Stomach (tissue), 4 donors: ENCODE measurements at regions not wholly inside any gene's neighbourhood (a gene's known extent, or its start where the extent isn't known, plus 50 kb on each side); places are given as distances from the start of the nearest gene placed in this dataset.

ENCODE experiments used
- CTCF ChIP-seq, 7 experiments: fragments of 450-650 bp in 4 of 7; fragments of 200-600 bp in 3 of 7; sonication (generic) in 3 of 7; IDR thresholded peaks; one replicate each; pipeline ENCODE4 v1.5.1; 2016 to 2019; ENCODE audit warnings: antibody characterized with exemption in 7 of 7, control low read depth in 2 of 7, mild to moderate bottlenecking in 1 of 7
- EP300 ChIP-seq: sonication (generic); formaldehyde crosslinking; IDR thresholded peaks from one replicate; pipeline ENCODE4 v1.6.1; 2017; ENCODE audit warnings: antibody characterized with exemption
- POLR2A ChIP-seq, 4 donors: fragments of 450-650 bp; IDR thresholded peaks; one replicate each; pipeline ENCODE4 v1.6.1; 2016; ENCODE audit warnings: antibody characterized with exemption in 4 of 4, control low read depth in 2 of 4, mild to moderate bottlenecking in 1 of 4, moderate library complexity in 1 of 4
- POLR2AphosphoS5 ChIP-seq, 3 donors: sonication (generic); formaldehyde crosslinking; IDR thresholded peaks; one replicate each; pipeline ENCODE4 v1.6.1; 2016; ENCODE audit warnings: antibody characterized with exemption in 3 of 3

DNA sequence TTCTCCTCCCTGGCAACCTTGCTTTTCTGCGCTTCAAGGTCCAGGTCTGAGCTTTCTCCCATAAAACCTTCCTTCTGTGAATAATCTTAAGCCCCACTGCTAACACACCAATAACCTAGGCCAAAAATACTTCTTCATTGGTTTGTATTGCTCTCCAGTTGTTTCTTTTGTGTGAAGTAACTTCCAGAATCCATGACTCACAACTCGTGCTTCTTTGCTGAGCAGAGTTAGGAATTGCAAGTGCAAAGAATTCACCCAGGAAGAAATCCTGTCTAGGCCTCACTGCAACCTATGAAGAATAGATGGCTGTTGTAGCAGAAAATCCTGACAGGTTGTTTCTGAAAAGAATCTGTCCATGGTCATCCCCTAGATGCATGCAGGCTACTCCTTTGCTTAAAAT lies 295.7 kb downstream of the MED10 start:
- TF ChIP-seq POLR2A (IDR thresholded peaks at IDR 0.05) (no peak), POLR2AphosphoS5 (IDR thresholded peaks at IDR 0.05) (no peak), CTCF (IDR thresholded peaks at IDR 0.05) (no peak), EP300 (no peak)
